Common myeloid progenitor, CD34-positive (primary cell): ENCODE measurements at regions not wholly inside any gene's neighbourhood (a gene's known extent, or its start where the extent isn't known, plus 50 kb on each side); places are given as distances from the start of the nearest gene placed in this dataset.

Source experiments
- CTCF ChIA-PET: fragments of 350-600 bp; sonication (Branson Sonifier 250); formaldehyde crosslinking; loops from one replicate; lab custom pipeline; 2021; ENCODE audit warnings: antibody characterized with exemption; lab: Charles Lee
- POLR2A ChIA-PET: fragments of 350-600 bp; sonication (Branson Sonifier 250); formaldehyde crosslinking; loops from one replicate; lab custom pipeline; 2021; ENCODE audit warnings: antibody characterized with exemption; lab: Charles Lee
- DNase-seq, 3 donors: peaks; one replicate each; pipeline versions ENCODE4 v3.0.0 to v3.0.0-alpha.2; 2013
- H3K27ac ChIP-seq, 2 experiments: 1 replicate in 1 of 2; 2 replicates in 1 of 2; pipeline ENCODE4 v1.7.0; 2013; ENCODE audit warnings: inconsistent platforms in 2 of 2, low read length in 2 of 2, mild to moderate bottlenecking in 2 of 2, low read depth in 1 of 2, moderate library complexity in 1 of 2; ENCODE audit not compliant: severe bottlenecking in 2 of 2, insufficient read depth in 1 of 2, poor library complexity in 1 of 2
- H3K27me3 ChIP-seq, 5 experiments: replicated peaks in 2 of 5; 1 replicate in 3 of 5; 2 replicates in 2 of 5; pipeline versions ENCODE4 v1.6.1 to v1.7.0; 2013; ENCODE audit warnings: low read length in 4 of 5, mild to moderate bottlenecking in 2 of 5, moderate library complexity in 2 of 5, inconsistent platforms in 1 of 5; ENCODE audit not compliant: insufficient read depth in 5 of 5, control insufficient read depth in 4 of 5
- H3K36me3 ChIP-seq, 4 experiments: 1 replicate in 2 of 4; 2 replicates in 2 of 4; pipeline versions ENCODE4 v1.6.1 to v1.7.0; 2013; ENCODE audit warnings: low read length in 3 of 4, control low read depth in 1 of 4, mild to moderate bottlenecking in 1 of 4; ENCODE audit not compliant: control insufficient read depth in 4 of 4, insufficient read depth in 4 of 4
- H3K4me1 ChIP-seq, 4 experiments: 1 replicate in 3 of 4; 2 replicates in 1 of 4; pipeline versions ENCODE4 v1.6.1 to v1.7.1; 2013; ENCODE audit warnings: low read length in 3 of 4, mild to moderate bottlenecking in 3 of 4, control low read depth in 1 of 4, inconsistent platforms in 1 of 4, moderate library complexity in 1 of 4; ENCODE audit not compliant: control insufficient read depth in 4 of 4, insufficient read depth in 4 of 4; ENCODE audit errors: control extremely low read depth in 1 of 4
- H3K4me3 ChIP-seq, 7 experiments: 1 replicate in 4 of 7; 2 replicates in 3 of 7; pipeline versions ENCODE4 v1.5.1 to v1.7.0; 2013; ENCODE audit warnings: mild to moderate bottlenecking in 7 of 7, low read length in 6 of 7, moderate library complexity in 6 of 7, inconsistent platforms in 2 of 7, low read depth in 2 of 7, control low read depth in 1 of 7; ENCODE audit not compliant: insufficient read depth in 4 of 7, control insufficient read depth in 1 of 7; ENCODE audit errors: extremely low read depth in 1 of 7
- H3K9me3 ChIP-seq, 5 experiments: 1 replicate in 4 of 5; 2 replicates in 1 of 5; pipeline versions ENCODE4 v1.6.1 to v1.7.1; 2013; ENCODE audit warnings: low read length in 4 of 5, mild to moderate bottlenecking in 2 of 5, inconsistent platforms in 1 of 5, low read depth in 1 of 5, moderate library complexity in 1 of 5; ENCODE audit not compliant: control insufficient read depth in 4 of 5, insufficient read depth in 2 of 5; ENCODE audit errors: control extremely low read depth in 1 of 5
- WGBS: methylation state at CpG from one replicate; pipeline ENCODE4 v1.1.5; 2013; ENCODE audit not compliant: insufficient coverage; 5-methylcytosine and 5-hydroxymethylcytosine counted together

- no peak for DNase-seq
- Histone ChIP-seq H3K27ac (no peak overlapping the region), H3K4me3 (no peak overlapping the region), H3K27me3 (no peaks in the 10 kb centered on the region), H3K4me1 (no peaks in the 10 kb centered on the region), H3K36me3 (no peaks in the 10 kb centered on the region), H3K9me3 (no peaks in the 10 kb centered on the region)
- CTCF ChIA-PET = no interaction called here
- 93% methylated on average over 6 of the region's 6 CpGs for WGBS
- POLR2A ChIA-PET = no interaction called here
These were observed 110.9 kb downstream of the FAM161A start for GRCh38 chr2:61742955-61743354.

- POLR2A ChIA-PET = no interaction called here
- Histone ChIP-seq H3K27ac (no peak overlapping the region), H3K9me3 (no peaks in the 10 kb centered on the region), H3K27me3 (no peaks in the 10 kb centered on the region), H3K4me3 (no peak overlapping the region), H3K4me1 (no peaks in the 10 kb centered on the region), H3K36me3 (no peaks in the 10 kb centered on the region)
- WGBS = 100% methylated on average over 1 of the region's 3 CpGs
- peak in 2 of 3 donors; percentile 12 to 34 for DNase-seq
- CTCF ChIA-PET = no interaction called here
These were observed 116.0 kb downstream of the FAM161A start for GRCh38 chr2:61737841-61738240.

- Histone ChIP-seq H3K27ac (no peak overlapping the region), H3K4me1 (no peaks in the 10 kb centered on the region), H3K36me3 (no peaks in the 10 kb centered on the region), H3K4me3 (no peak overlapping the region), H3K9me3 (no peaks in the 10 kb centered on the region), H3K27me3 (no peaks in the 10 kb centered on the region)
- CTCF ChIA-PET = no interaction called here
- 100% methylated on average over 3 of the region's 4 CpGs for WGBS
- POLR2A ChIA-PET = no interaction called here
- DNase-seq = peak in 1 of 3 donors; percentile 10
These were observed 116.9 kb downstream of the FAM161A start for GRCh38 chr2:61736953-61737352.

- no peaks in the 10 kb centered on the region for H3K9me3 ChIP-seq
- WGBS = 93% methylated on average over 2 of the region's 2 CpGs
- no peaks in the 10 kb centered on the region for H3K4me1 ChIP-seq
- POLR2A ChIA-PET = no interaction called here
- CTCF ChIA-PET = no interaction called here
- H3K27me3 ChIP-seq = no peaks in the 10 kb centered on the region
- H3K4me3 ChIP-seq = no peak overlapping the region
- no peak for DNase-seq
- no peak overlapping the region for H3K27ac ChIP-seq
- no peaks in the 10 kb centered on the region for H3K36me3 ChIP-seq
These were observed 120.3 kb downstream of the FAM161A start for GRCh38 chr2:61733563-61733962.

- POLR2A ChIA-PET = no interaction called here
- DNase-seq = no peak
- no peaks in the 10 kb centered on the region for H3K9me3 ChIP-seq
- CTCF ChIA-PET = no interaction called here
- H3K27ac ChIP-seq = no peak overlapping the region
- no peaks in the 10 kb centered on the region for H3K27me3 ChIP-seq
- H3K4me3 ChIP-seq = no peak overlapping the region
- H3K4me1 ChIP-seq = no peaks in the 10 kb centered on the region
- no peaks in the 10 kb centered on the region for H3K36me3 ChIP-seq
These were observed 121.1 kb downstream of the FAM161A start for GRCh38 chr2:61732787-61733186.

- Histone ChIP-seq H3K9me3 (peaks cover 0 to 4% (median 3%) of the 10 kb centered on the region in 5 experiments), H3K4me3 (no peak overlapping the region), H3K27ac (no peak overlapping the region), H3K36me3 (no peaks in the 10 kb centered on the region), H3K4me1 (no peaks in the 10 kb centered on the region), H3K27me3 (no peaks in the 10 kb centered on the region)
- ChIA-PET CTCF (no interaction called here), POLR2A (no interaction called here)
- DNase-seq = peak in 2 of 3 donors; percentile 5 to 17
- WGBS = no CpG with 5 or more reads among the region's 1 CpG
These were observed 126.1 kb downstream of the FAM161A start for GRCh38 chr2:61727746-61728145.

GRCh38 chr2:61726456-61727209 is 127.2 kb downstream of the FAM161A start:
- Histone ChIP-seq H3K4me1 (no peaks in the 10 kb centered on the region), H3K36me3 (no peaks in the 10 kb centered on the region), H3K4me3 (no peak overlapping the region), H3K27ac (no peak overlapping the region), H3K27me3 (no peaks in the 10 kb centered on the region), H3K9me3 (peaks cover 0 to 4% (median 3%) of the 10 kb centered on the region in 5 experiments)
- CTCF ChIA-PET = no interaction called here
- 100% methylated on average over 1 of the region's 1 CpG for WGBS
- DNase-seq = peak in 2 of 3 donors; percentile 6 to 20
- POLR2A ChIA-PET = no interaction called here
